ENCODE measurements at regions not wholly inside any gene's neighbourhood (a gene's known extent, or its start where the extent isn't known, plus 50 kb on each side); places are given as distances from the start of the nearest gene placed in this dataset.
"Not testable (repeated sequence)": the region's sequence is repeated elsewhere in the genome, so short reads cannot be mapped to it uniquely, and the experiment has no call there.

- no peak for DNase-seq (ENCODE audit: low read depth in 2 of 2, low spot score in 1 of 2)
Observed at GRCh38 chr6:170149681-170150589, 140.9 kb downstream of the DLL1 start.

- no peak for DNase-seq (ENCODE audit: low read depth in 2 of 2, low spot score in 1 of 2)
Observed at GRCh38 chr6:170148709-170149470, 142.0 kb downstream of the DLL1 start.

GRCh38 chr6:170147832-170148708, 142.8 kb downstream of the DLL1 start:
- peak; percentile 28 to 29 for DNase-seq (ENCODE audit: low read depth in 2 of 2, low spot score in 1 of 2)

GRCh38 chr6:170147056-170147787, 143.7 kb downstream of the DLL1 start:
- no peak for DNase-seq (ENCODE audit: low read depth in 2 of 2, low spot score in 1 of 2)

- DNase-seq (ENCODE audit: low read depth in 2 of 2, low spot score in 1 of 2): no peak
Observed at GRCh38 chr6:170146640-170147039, 144.2 kb downstream of the DLL1 start.

- not testable (repeated sequence) for DNase-seq (ENCODE audit: low read depth in 2 of 2, low spot score in 1 of 2)
Observed at GRCh38 chr6:170146131-170146530, 144.7 kb downstream of the DLL1 start.

- not testable (repeated sequence) for DNase-seq (ENCODE audit: low read depth in 2 of 2, low spot score in 1 of 2)
Observed at GRCh38 chr6:170145716-170146115, 145.2 kb downstream of the DLL1 start.

- DNase-seq (ENCODE audit: low read depth in 2 of 2, low spot score in 1 of 2): no peak
Observed at GRCh38 chr6:170145272-170145592, 145.6 kb downstream of the DLL1 start.

- no peak for DNase-seq (ENCODE audit: low read depth in 2 of 2, low spot score in 1 of 2)
Observed at GRCh38 chr6:170144571-170145271, 146.2 kb downstream of the DLL1 start.

GRCh38 chr6:170143401-170144150, 147.3 kb downstream of the DLL1 start:
- no peak for DNase-seq (ENCODE audit: low read depth in 2 of 2, low spot score in 1 of 2)

GRCh38 chr6:170142559-170142958, 148.3 kb downstream of the DLL1 start:
- no peak for DNase-seq (ENCODE audit: low read depth in 2 of 2, low spot score in 1 of 2)

GRCh38 chr6:170141061-170141460, 149.8 kb downstream of the DLL1 start:
- not testable (repeated sequence) for DNase-seq (ENCODE audit: low read depth in 2 of 2, low spot score in 1 of 2)

GRCh38 chr6:170140129-170140528, 150.7 kb downstream of the DLL1 start:
- DNase-seq (ENCODE audit: low read depth in 2 of 2, low spot score in 1 of 2): no peak

- no peak for DNase-seq (ENCODE audit: low read depth in 2 of 2, low spot score in 1 of 2)
Observed at GRCh38 chr6:170139531-170139930, 151.3 kb downstream of the DLL1 start.

GRCh38 chr6:170139046-170139445, 151.8 kb downstream of the DLL1 start:
- not testable (repeated sequence) for DNase-seq (ENCODE audit: low read depth in 2 of 2, low spot score in 1 of 2)

GRCh38 chr6:170137911-170138910, 152.7 kb downstream of the DLL1 start:
- DNase-seq (ENCODE audit: low read depth in 2 of 2, low spot score in 1 of 2): no peak

- DNase-seq (ENCODE audit: low read depth in 2 of 2, low spot score in 1 of 2): no peak
Observed at GRCh38 chr6:170137176-170137891, 153.5 kb downstream of the DLL1 start.

Measured in stimulated activated CD8-positive, alpha-beta memory T cell treated with anti-CD3 and anti-CD28 coated beads, Interleukin-4, amount 100 ng/mL, for 1 hour (primary cell).